Thyroid gland (tissue), 4 donors: ENCODE measurements at regions not wholly inside any gene's neighbourhood (a gene's known extent, or its start where the extent isn't known, plus 50 kb on each side); places are given as distances from the start of the nearest gene placed in this dataset.

Experiments used
- CTCF ChIP-seq, 6 experiments: fragments of 200-600 bp in 3 of 6; fragments of 450-650 bp in 3 of 6; sonication (generic) in 3 of 6; IDR thresholded peaks; one replicate each; pipeline ENCODE4 v1.5.1; 2016 to 2019; ENCODE audit warnings: antibody characterized with exemption in 6 of 6, mild to moderate bottlenecking in 2 of 6, inconsistent platforms in 1 of 6, moderate library complexity in 1 of 6
- POLR2A ChIP-seq, 2 donors: fragments of 450-650 bp; IDR thresholded peaks; one replicate each; pipeline ENCODE4 v1.6.1; 2017; ENCODE audit warnings: antibody characterized with exemption in 2 of 2, mild to moderate bottlenecking in 2 of 2, moderate library complexity in 1 of 2

GRCh38 chr18:47313901-47314300 is 62.4 kb upstream of the SKOR2 start:
- TF ChIP-seq CTCF (IDR thresholded peaks at IDR 0.05) (no peak), POLR2A (IDR thresholded peaks at IDR 0.05) (no peak)
